Skeletal muscle cell (primary cell): ENCODE measurements at regions not wholly inside any gene's neighbourhood (a gene's known extent, or its start where the extent isn't known, plus 50 kb on each side); places are given as distances from the start of the nearest gene placed in this dataset.
A peak's percentile ranks its signal among the peaks of the same experiment; 100 is the strongest.

Experiments used
- DNase-seq: peaks from one replicate; pipeline ENCODE4 v3.0.0-alpha.2; 2010; ENCODE audit warnings: low read depth
- H3K4me3 ChIP-seq: 2 replicates; pipeline ENCODE4 v1.5.1; 2011; ENCODE audit warnings: low read depth, mild to moderate bottlenecking, control low read depth, low read length, moderate library complexity

DNA sequence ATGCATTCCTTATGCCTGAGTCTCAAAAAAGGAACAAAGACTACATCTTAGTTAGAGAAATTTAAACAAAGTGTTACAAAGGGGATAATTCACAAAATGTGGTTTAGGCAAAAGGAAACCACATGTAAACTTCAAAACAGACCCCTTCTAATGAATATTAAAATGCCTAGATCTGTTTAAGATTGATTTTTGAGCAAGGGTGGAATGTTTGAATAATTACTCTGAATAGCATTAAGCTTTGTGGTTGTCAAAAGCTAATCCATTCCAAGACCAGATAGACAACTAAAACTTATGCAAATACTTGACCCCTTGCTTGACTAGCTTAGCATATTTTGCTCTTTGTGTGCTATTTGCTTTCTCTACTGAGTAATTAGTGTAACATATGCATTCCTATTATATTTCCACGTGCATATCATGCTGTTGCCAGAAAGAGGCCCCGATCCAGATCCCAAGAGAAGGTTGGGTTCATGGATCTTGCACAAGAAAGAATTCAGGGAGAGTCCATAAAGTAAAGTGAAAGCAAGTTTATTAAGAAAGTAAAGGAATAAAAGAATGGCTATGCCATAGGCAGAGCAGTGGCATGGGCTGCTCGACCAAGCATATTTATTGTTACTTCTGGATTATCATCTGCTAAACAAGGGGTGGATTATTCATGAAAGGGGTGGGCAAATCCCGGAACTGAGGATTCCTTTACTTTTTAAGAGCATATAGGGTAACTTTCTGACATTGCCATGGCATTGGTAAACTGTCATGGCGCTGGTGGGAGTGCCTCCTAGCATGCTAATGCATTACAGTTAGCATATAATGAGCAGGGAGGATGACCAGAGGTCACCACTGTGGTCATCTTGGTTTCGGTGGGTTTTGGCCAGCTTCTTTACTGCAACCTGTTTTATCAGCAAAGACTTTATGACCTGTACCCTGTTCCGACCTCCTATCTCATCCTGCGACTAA is 1193.4 kb upstream of the EYS start:
- peak; percentile 14 for DNase-seq
- H3K4me3 ChIP-seq = no peak overlapping the region

DNA sequence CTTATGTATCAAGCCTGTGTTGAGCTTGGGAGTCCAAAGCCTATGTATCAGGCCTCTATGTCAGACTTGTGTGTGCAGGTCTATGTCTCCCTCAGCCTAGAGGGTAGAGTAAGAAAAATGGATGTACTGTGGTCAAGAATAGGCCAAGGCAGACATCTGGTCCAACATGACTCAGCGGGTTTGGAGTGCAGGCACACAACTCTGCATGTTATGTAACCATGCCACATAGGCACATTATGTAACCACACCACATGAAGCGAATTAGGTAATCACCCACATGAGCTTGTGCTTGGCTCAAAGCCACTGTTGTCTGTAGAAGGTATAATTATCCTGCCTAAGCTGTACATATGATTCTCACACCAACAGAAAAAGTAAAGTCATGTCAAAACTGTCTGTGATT is 1190.5 kb upstream of the EYS start:
- H3K4me3 ChIP-seq = no peak overlapping the region
- DNase-seq = peak; percentile 41

DNA sequence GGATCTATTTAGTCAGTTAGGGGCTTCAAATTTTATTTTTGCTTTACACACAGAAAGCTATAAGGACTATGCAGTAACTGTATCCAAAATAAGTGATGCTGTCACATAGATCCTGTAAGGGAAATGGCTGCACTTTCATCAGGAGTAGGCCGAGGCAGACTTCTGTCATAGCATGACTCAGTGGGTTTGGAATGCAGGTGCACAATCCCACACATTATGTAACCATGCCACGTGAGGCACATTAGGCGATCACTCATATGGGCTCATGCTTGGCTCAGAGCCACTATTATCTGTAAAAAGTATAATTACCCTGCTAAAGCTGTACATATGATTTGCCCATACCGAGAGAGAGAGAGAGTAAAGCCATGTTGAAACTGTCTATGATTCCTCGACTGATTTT is 1189.4 kb upstream of the EYS start:
- no peak for DNase-seq
- H3K4me3 ChIP-seq = no peak overlapping the region

DNA sequence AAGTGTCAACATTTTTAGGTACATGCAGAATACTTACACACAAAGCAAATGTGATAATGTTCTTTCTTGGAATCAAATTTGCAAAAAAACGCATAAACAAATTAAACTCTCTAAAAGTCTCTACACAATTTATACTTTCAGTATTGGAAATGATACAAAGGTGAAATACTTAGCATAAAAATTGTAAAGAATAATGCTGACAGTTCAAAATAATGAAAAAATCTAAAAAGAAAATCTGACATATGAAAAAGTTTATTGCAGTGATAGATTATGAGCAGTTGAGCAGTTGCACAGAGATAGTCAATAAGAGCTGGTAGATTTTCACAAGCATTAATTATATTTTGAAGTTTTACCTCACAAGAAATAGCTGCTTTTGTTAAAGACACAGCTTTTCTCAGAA is 1176.4 kb upstream of the EYS start:
- DNase-seq = no peak
- no peak overlapping the region for H3K4me3 ChIP-seq

DNA sequence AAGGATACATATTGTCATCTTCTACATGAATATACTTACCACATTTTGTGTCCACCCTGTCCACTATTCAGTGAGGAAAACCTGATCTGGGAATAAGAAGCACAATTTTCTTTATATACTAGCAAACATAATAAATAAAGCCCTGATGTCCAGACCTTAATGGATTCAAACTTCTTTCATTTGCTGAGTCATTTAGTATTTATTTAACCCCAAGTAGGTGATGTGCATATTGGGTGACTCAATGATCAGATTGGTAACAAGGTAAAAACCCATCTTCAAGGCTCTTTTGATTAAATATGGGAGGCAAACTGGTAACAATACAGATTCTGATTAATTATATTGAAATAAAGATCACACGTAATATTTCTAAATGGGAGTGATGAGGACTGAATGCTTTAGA is 1159.8 kb upstream of the EYS start:
- no peak for DNase-seq

DNA sequence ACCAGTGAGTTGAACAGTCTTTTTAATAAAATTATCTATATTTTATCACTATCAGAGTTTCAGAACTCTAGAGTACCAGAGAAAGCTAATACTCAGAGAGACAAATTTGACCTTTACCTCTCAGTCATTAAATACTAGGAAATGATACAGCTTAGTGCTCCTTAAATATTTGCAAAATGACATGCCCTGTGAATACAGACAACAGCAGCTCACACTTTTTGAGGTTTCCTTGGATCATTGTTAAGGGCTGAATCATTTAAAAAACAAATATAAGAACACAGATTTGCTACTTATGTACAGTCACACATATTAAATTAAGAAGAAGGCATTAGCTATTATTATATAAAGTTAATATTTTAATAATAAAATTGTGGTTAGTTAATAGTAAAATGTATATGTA is 1158.7 kb upstream of the EYS start:
- H3K4me3 ChIP-seq = no peak overlapping the region
- no peak for DNase-seq

More for the DNA sequence above, 1159.8 kb upstream of the EYS start:
- no peak overlapping the region for H3K4me3 ChIP-seq

DNA sequence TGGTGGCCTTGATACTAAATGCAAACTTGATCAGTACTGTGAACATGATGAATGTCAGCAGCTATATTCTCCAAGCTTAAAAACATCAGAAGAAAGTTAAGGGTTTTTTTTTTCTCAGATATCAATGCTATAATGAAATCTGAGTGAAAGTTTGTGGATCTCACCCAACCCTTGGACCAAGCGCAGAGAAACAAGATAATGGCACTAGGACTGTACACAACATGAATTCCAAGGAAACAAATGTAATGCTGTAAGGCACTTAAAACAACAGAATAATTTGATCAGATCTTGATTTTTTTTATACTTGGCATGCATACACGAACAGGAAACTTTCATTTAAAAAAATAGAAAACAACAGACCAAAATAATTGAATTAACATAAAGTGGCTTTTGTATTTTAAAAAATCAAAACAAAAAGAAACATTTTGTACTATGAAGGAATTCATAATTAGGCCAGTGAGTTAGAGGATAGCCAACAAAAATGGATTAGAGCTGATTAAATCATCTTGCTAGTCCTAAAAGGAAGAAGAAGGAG is 1154.0 kb upstream of the EYS start:
- DNase-seq = no peak
- no peak overlapping the region for H3K4me3 ChIP-seq

DNA sequence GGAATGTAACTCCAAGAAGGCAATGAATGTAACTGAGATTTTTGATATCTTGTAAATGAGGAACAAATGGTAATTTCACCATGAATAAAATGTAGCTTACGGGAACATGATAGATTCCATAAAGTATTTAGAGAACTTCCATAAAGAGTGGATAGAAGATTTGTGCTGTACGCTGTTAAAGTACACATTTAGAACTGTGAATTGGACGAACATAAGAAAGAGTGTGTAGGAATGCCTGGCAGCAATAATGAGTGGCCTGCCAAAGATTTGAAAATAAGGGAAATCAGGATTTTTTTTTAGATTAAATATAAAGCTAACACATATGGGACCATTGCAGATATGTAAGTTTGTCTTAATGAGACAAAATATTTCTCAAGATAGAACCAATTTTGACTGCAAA is 1153.3 kb upstream of the EYS start:
- DNase-seq = no peak

DNA sequence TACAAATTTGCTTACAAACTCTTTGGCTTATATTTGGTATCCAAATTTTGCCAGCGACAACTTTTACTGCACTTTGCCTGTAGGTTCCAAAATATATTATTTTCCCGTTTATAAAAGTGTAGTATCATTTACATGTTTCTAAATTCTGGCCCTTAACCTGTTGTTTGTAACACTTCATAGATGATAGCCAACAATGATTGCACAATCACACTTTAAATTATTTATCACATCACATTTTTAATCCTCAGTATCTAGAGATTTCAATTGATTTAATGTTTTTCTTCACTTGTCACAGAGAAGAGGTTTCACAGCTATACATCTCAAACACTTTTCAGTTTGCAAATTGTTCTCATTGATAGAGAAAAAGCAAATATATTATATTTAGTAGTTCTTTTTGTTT is 1151.2 kb upstream of the EYS start:
- no peak overlapping the region for H3K4me3 ChIP-seq
- DNase-seq = no peak

More for the DNA sequence above, 1153.3 kb upstream of the EYS start:
- H3K4me3 ChIP-seq = no peak overlapping the region

DNA sequence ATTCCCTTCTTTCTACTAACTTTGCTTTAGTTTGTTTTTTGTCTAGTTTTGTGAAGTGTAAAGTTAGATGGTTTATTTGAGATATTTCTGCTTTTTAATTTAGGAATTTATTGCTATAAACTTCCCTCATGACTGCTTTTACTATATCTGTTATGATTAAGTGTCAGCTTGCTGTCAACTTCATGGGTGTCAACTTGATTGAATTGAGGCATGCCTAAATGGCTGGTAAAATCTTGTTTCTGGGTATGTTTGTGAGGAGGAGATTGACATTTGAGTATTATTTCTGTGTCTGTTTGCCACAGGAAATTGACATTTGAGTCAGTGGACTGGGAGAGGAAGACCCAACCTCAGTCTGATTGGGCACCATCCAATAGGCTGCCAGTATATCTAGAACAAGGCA is 1147.0 kb upstream of the EYS start:
- DNase-seq = no peak
- H3K4me3 ChIP-seq = no peak overlapping the region

DNA sequence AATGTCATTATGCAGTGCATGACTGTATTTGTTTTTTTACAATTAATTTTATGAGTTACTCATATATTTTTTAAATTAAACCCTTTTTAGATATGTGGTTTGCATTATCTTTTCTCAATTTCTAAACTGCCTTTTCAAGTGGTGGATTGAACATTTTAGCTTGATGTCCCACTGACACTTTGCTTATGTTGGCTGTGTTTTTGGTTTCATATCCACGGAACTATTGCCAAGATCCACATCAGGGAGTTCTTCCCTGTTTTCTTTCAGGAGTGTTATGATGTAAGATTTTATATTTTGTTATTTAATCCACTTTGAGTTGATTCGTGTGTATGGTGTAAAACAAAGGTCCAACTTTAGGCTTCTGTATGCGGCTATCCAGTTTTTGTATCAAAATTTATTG is 1144.9 kb upstream of the EYS start:
- no peak overlapping the region for H3K4me3 ChIP-seq
- DNase-seq = no peak

DNA sequence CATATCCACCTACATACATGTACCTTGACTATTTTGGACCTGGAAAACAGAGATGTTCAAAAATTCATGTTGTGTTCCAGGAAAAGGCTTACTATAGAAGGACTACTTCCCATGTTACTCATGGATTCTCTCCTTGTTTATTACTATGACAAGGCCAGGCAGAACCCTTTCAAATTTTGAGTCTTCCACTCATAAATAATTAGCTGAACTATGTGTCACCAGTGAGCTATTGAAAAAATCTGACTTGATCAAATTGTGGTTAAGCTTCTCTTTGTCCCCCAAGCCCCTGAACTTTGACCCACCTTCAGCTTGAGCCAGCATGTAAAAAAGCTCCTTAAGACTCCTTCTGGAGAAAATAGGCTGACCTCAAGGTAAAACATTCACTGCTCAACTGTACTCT is 1142.8 kb upstream of the EYS start:
- no peak for DNase-seq
- H3K4me3 ChIP-seq = no peak overlapping the region

DNA sequence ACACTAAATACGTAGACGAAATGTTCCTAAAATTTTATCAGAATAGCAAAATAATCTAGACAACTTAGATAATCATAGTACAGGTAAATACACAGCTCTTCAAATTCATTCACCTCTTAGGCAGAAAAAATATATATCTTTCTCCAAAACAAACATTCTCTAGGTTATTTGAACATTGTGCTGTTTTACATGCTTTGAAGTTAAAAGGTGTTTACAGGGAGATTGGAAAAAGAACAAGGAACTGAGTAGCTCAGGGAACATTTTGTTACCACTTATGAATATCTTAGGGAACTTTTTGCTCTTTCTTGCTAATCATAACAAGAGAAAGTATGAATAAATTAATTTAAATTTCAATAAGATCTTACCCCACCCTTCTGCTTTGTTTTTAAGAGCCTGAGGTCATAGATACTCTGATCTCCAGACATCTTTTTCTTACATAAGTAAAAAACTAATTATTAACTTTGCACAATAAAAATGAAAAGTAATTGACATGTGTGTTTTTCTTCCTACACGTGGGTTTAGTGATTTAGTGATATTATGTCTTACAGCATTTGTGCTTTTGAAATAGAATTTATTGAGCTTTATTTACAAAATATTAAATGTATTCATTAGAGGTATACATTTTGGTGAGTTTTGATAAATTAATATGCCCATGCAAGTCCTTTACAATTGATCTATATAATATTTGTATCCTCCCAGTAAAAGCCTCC is 1141.4 kb upstream of the EYS start:
- no peak for DNase-seq
- H3K4me3 ChIP-seq = no peak overlapping the region

DNA sequence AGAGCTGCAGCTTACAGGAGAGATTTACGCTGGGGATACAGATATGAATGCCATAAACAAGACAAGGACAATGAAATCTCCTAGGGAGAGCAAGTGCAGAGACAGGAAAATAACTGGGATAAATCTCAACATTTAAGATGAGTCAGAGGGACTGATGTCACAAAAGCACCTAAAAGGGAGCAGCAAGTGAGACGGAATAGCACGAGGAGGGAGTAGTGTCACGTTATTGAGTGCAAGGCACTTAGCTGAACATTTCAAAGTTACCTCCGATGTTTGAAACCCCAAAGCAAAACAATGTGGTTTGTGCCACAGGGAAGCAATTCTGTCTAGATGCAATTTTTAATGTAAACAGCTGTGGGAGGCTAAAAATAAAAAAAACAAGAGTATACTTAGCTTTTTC is 1131.7 kb upstream of the EYS start:
- H3K4me3 ChIP-seq = no peak overlapping the region
- DNase-seq = no peak

DNA sequence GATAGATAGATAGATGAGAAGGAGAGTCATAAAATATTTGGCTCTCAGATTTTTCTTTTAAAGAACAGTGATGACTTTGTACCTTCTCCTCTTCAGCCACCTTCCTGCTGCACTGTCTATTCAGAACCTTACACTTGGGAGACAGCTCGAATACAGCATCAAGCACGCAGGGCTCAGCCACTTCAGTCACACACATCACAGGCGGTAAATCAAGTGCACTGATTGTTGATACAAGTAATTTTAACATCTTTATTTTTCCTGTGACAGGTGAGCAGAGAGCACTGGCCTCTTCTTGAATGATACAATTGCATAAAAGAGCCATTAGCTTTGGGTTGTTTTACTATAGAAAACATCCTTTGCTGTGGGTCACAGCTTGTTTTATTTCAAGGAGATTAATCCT is 1118.5 kb upstream of the EYS start:
- no peak overlapping the region for H3K4me3 ChIP-seq
- no peak for DNase-seq

DNA sequence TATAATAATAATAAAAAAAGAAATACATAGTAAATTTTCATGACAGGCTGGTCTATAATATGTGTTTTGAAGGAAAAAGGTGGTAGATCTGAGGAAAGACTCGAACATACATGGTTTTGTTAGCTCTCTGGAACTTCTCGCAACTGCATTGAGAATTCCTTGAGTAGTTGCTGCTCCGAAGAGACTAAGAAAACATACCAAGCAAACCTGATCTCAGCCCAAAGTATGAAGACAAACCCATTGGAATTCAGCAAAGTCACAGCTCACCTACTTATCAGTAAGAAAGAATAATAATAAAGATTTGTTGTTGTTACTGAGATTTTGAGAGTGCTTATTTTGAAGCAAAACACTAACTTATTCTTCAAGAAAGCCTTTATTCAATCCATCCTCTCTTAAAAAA is 1107.1 kb upstream of the EYS start:
- no peak for DNase-seq
- no peak overlapping the region for H3K4me3 ChIP-seq

DNA sequence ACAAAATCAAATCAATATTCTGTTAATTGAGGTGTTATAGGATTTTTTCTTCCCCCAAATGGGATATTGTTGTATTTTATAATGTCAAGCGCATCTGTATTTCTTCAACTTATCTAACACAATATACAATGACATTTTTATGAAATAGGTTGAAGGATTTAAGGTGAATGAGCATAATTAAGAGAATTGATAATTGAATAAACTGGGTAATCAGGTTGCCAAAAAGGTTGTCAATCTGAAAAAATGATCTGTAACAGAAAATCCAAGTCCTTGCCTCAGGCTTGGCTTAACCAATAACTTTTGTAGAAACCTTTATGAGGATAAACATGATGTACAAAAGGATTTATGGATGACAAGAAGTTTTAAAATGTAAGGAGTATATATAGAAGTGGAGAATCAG is 1101.7 kb upstream of the EYS start:
- no peak for DNase-seq

DNA sequence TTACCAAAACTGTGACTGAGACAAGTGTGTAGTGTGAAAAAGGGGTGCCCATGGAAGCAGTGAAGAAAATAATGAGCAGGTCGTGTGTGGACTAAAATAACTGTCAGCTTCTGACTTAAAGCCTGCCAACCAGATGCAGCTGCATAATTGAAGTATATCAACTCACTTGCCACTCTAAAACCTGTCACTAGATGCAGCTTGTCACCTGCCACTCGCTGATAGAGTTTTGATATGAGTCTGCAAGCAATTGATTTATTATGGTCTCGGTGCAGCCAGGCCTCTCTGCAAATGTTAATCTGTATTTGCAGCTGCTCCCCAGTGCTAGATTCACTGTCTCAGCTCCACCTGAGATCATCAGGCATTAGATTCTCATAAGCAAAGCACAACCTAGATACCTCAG is 1090.0 kb upstream of the EYS start:
- H3K4me3 ChIP-seq = no peak overlapping the region
- no peak for DNase-seq

More for the DNA sequence above, 1101.7 kb upstream of the EYS start:
- H3K4me3 ChIP-seq = no peak overlapping the region

DNA sequence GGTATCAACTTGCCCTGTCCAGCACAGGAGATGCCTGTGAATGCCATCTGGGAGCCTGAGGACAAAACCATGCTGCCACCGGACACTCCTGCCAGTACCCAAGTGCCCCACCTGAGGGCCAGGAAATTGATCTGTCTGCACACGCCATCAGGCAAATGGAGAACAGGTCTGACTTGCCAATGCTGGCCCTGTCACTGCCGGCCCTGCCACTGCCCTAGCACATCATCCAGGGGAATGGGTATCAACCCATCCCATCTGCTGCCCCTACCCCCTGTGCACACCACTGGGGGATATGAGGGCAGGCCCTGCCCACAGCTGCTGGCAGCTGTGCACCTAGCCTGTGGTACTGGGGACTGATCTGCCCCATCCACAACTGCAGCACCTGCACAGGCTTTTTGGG is 1081.6 kb upstream of the EYS start:
- no peak for DNase-seq
- no peak overlapping the region for H3K4me3 ChIP-seq

DNA sequence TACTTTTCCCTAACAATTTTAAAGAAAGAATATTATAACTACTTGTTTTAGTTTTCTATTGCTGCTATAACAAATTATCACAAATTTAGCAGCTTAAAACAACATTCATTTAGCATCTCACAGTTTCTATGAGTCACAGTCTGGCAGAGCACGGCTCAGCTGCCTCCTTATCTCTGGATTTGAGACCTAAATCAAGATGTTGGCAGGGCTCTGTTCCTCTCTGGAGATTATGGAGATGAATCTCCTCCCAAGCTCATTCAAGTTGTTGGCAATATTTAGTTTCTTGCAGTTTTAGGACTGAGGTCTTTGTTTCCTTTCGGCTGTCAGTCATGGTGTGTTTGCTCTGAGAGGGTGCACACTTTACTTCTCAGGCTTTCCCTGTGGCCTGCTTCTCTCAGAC is 1065.8 kb upstream of the EYS start:
- H3K4me3 ChIP-seq = no peak overlapping the region
- DNase-seq = peak; percentile 24

DNA sequence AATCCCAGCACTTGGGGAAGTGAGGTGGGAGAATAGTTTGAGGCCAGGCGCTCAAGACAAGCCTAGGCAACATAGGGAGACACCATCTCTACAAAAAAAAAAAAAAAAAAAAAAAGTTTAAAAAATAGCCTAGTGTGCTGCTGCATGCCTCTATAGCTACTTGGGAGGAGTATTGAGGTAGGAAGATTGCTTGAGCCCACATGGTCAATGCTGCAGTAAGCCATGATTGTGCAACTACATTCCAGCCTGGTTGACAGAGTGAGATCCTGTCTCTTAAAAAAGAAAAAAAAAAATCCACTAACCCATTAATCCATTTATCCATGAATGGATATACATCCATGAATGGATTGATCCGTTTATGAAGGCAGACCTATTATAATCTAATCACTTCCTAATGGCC is 1064.6 kb upstream of the EYS start:
- no peak overlapping the region for H3K4me3 ChIP-seq
- DNase-seq = peak; percentile 19
